Bronchial epithelial cell (primary cell): ENCODE measurements at regions not wholly inside any gene's neighbourhood (a gene's known extent, or its start where the extent isn't known, plus 50 kb on each side); places are given as distances from the start of the nearest gene placed in this dataset.

ENCODE experiments used
- DNase-seq: peaks from one replicate; pipeline ENCODE4 v3.0.0-alpha.2; 2010; ENCODE audit warnings: low read depth
- FAIRE-seq: peaks from 2 replicates; lab custom pipeline; 2011; peaks lifted over from hg19 to GRCh38; lab: Jason Lieb, UNC
- H3K27me3 ChIP-seq: 2 replicates; pipeline ENCODE4 v1.5.1; 2011; ENCODE audit warnings: low read length; ENCODE audit not compliant: control insufficient read depth, insufficient read depth
- H3K36me3 ChIP-seq: 2 replicates; pipeline ENCODE4 v1.5.1; 2011; ENCODE audit warnings: low read length; ENCODE audit not compliant: control insufficient read depth, insufficient read depth
- H3K4me3 ChIP-seq: 2 replicates; pipeline ENCODE4 v1.5.1; 2011; ENCODE audit warnings: mild to moderate bottlenecking, low read depth, low read length, control low read depth
- CTCF ChIP-seq: IDR thresholded peaks from 2 replicates; pipeline ENCODE4 v1.5.1; 2011; ENCODE audit warnings: mild to moderate bottlenecking, moderate library complexity, low read length, control low read depth, inconsistent platforms; ENCODE audit not compliant: insufficient read depth, severe bottlenecking

GRCh38 chr6:144657691-144658090 lies 372.6 kb downstream of the UTRN start:
- FAIRE-seq = no peak
- peak; percentile 50 for DNase-seq
- H3K36me3 ChIP-seq = no peaks in the 10 kb centered on the region
- no peak for TF ChIP-seq CTCF
- no peaks in the 10 kb centered on the region for H3K27me3 ChIP-seq
- no peak overlapping the region for H3K4me3 ChIP-seq

- Histone ChIP-seq H3K4me3 (no peak overlapping the region), H3K36me3 (no peaks in the 10 kb centered on the region), H3K27me3 (no peaks in the 10 kb centered on the region)
- FAIRE-seq (no peak), DNase-seq (no peak)
- TF ChIP-seq CTCF = no peak
Observed at GRCh38 chr6:144659202-144660182, 374.4 kb downstream of the UTRN start.

GRCh38 chr6:144660561-144661115 lies 375.5 kb downstream of the UTRN start:
- DNase-seq (no peak), FAIRE-seq (no peak)
- H3K36me3 ChIP-seq = no peaks in the 10 kb centered on the region
- no peak for TF ChIP-seq CTCF
- no peak overlapping the region for H3K4me3 ChIP-seq
- no peaks in the 10 kb centered on the region for H3K27me3 ChIP-seq

GRCh38 chr6:144661116-144661806 lies 376.1 kb downstream of the UTRN start:
- FAIRE-seq (no peak), DNase-seq (peak; percentile 30)
- no peaks in the 10 kb centered on the region for H3K36me3 ChIP-seq
- H3K4me3 ChIP-seq = no peak overlapping the region
- TF ChIP-seq CTCF = no peak
- H3K27me3 ChIP-seq = no peaks in the 10 kb centered on the region

GRCh38 chr6:144662812-144663365 lies 377.8 kb downstream of the UTRN start:
- DNase-seq = peak; percentile 62
- no peak for TF ChIP-seq CTCF
- no peak for FAIRE-seq
- Histone ChIP-seq H3K4me3 (no peak overlapping the region), H3K27me3 (no peaks in the 10 kb centered on the region), H3K36me3 (no peaks in the 10 kb centered on the region)
